ENCODE measurements at regions not wholly inside any gene's neighbourhood (a gene's known extent, or its start where the extent isn't known, plus 50 kb on each side); places are given as distances from the start of the nearest gene placed in this dataset.

DNA sequence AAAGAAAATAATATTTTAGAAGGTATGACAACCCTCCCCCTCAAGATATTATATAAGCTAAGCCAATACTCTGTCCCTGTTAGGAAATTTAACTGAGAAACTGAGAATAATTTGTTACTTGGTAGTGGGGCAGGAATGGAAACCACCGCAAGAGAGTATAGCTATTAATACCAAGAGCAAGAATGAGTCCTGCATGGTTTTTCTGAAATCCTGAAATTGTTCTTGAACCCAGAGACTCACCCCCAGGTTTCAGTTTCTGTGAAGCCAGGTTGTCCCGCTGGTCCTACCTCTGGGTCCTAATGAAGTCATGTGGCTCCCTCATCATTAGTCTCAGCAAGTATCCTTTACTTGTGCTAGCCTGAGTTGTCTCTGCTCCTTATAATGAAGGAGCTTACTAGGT, 671.0 kb upstream of the ACVR2A start:
- TF ChIP-seq, protein P1, sequence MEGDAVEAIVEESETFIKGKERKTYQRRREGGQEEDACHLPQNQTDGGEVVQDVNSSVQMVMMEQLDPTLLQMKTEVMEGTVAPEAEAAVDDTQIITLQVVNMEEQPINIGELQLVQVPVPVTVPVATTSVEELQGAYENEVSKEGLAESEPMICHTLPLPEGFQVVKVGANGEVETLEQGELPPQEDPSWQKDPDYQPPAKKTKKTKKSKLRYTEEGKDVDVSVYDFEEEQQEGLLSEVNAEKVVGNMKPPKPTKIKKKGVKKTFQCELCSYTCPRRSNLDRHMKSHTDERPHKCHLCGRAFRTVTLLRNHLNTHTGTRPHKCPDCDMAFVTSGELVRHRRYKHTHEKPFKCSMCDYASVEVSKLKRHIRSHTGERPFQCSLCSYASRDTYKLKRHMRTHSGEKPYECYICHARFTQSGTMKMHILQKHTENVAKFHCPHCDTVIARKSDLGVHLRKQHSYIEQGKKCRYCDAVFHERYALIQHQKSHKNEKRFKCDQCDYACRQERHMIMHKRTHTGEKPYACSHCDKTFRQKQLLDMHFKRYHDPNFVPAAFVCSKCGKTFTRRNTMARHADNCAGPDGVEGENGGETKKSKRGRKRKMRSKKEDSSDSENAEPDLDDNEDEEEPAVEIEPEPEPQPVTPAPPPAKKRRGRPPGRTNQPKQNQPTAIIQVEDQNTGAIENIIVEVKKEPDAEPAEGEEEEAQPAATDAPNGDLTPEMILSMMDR (IDR thresholded peaks at IDR 0.05) = no peak
- TF ChIP-seq POLR2A (IDR thresholded peaks at IDR 0.05) = no peak
